GM18505 (cell line): ENCODE measurements at regions not wholly inside any gene's neighbourhood (a gene's known extent, or its start where the extent isn't known, plus 50 kb on each side); places are given as distances from the start of the nearest gene placed in this dataset.
"Not testable (repeated sequence)": the region's sequence is repeated elsewhere in the genome, so short reads cannot be mapped to it uniquely, and the experiment has no call there.

ENCODE experiments used
- ATAC-seq: cut with Tn5 transposase; IDR thresholded peaks from one replicate; pipeline ENCODE4 v1.9.1; 2021; ENCODE audit not compliant: unreplicated experiment
- POLR2A ChIP-seq: IDR thresholded peaks from 4 replicates; pipeline ENCODE4 v1.6.1; 2011; ENCODE audit warnings: borderline replicate concordance; ENCODE audit not compliant: insufficient read depth, insufficient read length; ENCODE audit errors: extremely low read depth

DNA sequence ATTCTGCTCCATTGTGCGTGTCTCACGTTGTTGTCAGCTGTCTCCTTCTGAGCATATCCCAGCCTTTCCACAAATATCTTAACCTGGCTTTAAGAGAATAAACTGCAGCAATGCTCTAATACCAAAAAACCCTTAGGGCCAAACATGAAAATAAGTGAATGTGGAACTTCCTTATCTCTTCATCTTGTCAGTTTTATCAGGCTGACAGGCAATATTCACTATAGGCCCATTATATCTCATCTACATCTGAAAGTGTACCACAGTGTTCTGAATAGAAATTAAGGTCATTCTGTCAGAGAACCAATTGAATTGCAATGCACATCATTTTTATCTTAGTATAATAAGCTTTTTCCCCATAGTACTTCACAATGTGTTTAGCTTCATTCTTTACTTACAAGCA, 933.1 kb upstream of the FBXO33 start:
- no peak for TF ChIP-seq POLR2A
- ATAC-seq, result no peak

DNA sequence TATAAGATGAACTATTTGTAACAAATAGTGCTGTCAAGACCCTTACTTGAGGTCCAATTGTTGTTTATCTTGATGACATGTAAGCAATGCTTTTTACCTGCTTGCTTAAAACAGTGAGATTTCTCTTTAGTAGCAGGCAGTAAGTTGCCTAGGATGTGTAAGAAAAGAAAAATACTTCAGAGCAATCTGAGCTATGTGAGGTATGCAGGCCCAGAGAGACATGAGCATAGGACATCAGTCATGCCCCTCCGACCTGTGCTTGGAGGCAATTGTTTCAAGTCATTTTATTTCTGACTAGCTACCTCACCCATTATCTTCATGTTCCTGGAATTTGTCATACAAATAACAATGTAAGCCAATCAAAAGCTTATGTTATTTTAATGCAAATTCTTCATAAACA, 930.6 kb upstream of the FBXO33 start:
- TF ChIP-seq POLR2A, result no peak
- no peak for ATAC-seq

DNA sequence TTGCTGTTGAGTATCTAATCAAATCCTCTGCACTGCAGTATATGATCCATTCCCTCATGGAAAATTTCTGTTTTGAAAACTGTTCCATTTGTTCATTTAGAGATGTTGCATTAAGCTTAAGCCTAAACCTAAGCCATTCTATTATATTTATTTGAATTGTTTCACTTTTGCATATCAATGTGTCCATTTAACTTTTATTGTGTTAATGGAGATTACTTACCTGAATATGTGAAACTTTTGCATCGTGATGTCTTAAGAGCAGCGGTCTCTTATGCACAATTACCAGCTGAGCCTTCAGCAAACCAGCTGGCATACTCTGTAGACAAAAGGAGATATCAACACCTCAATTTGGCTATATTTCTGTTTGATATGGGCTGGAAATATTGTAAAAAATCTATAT, 922.5 kb upstream of the FBXO33 start:
- ATAC-seq, result no peak
- TF ChIP-seq POLR2A, result no peak

DNA sequence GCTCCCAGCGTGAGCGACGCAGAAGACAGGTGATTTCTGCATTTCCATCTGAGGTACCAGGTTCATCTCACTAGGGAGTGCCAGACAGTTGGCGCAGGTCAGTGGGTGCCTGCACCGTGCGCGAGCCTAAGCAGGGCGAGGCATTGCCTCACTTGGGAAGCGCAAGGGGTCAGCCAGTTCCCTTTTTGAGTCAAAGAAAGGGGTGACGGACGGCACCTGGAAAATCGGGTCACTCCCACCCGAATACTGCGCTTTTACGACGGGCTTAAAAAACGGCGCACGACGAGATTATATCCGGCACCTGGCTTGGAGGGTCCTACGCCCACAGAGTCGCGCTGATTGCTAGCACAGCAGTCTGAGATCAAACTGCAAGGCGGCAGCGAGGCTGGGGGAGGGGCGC, 915.9 kb upstream of the FBXO33 start:
- ATAC-seq, result not testable (repeated sequence)

DNA sequence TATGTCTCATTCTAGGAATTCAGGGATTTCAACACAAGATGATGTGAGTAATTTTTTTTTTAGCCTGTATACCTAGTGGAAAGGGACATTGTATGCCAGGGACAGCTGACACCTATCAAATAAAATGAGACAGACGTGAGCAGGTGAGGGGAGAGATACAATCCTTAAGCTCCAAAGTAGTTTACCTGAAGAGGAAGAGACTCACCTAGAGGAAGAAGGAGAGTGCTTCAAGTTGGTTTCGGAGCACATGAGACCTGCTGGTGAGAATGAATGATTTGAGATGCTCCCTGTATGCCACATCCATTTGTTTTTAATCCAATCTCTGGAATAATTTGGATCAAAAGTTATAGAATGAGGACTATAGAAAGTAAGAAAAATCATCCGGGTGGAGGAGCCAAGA, 915.4 kb upstream of the FBXO33 start:
- ATAC-seq, result no peak
- no peak for TF ChIP-seq POLR2A

DNA sequence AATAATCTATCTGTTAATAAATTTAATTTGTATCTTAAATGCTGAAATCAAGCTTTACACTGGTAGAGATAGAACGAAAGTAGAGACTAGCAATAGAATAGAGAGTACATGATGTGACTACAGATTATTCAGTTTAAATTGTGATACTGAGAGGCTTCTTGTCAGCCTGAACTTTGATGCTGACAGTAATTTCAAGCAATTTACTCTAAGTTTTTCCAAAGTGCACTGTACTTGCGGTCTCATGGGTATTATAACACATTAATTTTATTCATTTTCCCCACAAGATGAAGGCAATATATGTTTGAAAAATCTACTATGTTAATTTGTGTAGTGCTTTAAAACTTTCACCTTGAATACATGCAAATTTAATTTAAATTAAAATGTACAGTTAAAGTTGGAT, 914.0 kb upstream of the FBXO33 start:
- no peak for ATAC-seq

DNA sequence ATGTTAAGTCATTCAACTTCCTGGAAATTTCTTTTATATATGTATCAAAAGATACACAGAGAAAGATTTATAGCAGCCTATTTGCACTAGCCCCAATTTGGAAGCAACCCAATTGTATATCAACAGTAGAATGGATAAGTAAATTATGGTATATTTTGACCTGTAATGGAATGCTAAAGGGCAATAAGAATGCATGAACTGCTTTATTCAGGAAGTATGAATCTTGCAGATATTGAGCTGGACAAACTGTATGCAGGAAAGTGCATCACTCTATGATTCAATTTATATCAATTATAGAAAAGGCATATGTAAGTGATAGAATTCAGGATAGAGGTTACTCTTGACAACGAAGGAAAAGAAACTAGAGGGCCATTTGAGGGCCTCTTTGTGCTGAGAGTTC, 913.1 kb upstream of the FBXO33 start:
- no peak for TF ChIP-seq POLR2A
- ATAC-seq, result no peak

More for the DNA sequence above, 914.0 kb upstream of the FBXO33 start:
- TF ChIP-seq POLR2A, result no peak

DNA sequence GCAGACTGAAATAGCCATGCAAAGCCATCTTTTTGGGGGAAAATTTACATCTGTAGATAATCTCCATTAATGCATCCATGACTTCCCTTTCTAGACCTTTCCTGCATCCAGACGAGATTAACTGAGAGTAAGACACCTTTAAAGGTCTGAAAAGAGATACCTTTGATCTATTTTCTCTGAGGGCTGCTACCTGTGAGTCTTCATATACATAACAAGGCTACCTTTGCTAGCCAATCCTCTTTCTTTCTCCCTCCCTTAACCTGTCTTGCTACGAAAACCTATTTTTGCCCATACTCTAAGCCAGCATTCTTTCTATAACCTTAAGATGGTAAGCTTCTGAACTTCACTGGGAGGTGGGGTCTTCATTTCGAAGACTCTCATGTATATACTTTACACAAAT, 908.5 kb upstream of the FBXO33 start:
- no peak for TF ChIP-seq POLR2A
- ATAC-seq, result no peak

DNA sequence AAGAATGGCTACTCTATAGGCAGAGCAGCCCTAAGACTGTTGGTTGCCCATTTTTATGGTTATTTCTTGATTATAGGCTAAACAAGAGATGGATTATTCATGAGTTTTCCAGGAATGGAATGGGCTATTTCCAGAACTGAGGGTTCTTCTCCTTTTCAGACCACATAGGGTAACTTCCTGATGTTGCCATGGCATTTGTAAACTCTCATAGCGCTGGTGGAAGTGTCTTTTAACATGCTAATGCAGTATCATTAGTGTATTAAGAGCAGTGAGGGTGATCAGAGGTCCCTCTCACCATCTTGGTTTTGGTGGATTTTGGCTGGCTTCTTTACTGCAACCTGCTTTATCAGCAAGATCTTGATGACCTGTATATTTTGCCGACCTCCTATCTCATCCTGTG, 904.6 kb upstream of the FBXO33 start:
- ATAC-seq, result no peak

DNA sequence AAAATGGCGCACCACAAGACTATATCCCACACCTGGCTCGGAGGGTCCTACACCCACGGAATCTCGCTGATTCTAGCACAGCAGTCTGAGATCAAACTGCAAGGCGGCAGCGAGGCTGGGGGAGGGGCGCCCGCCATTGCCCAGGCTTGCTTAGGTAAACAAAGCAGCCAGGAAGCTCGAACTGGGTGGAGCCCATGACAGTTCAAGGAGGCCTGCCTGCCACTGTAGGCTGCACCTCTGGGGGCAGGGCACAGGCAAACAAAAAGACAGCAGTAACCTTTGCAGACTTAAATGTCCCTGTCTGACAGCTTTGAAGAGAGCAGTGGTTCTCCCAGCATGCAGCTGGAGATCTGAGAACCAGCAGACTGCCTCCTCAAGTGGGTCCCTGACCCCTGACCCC, 894.3 kb upstream of the FBXO33 start:
- not testable (repeated sequence) for ATAC-seq

More for the DNA sequence above, 904.6 kb upstream of the FBXO33 start:
- no peak for TF ChIP-seq POLR2A

DNA sequence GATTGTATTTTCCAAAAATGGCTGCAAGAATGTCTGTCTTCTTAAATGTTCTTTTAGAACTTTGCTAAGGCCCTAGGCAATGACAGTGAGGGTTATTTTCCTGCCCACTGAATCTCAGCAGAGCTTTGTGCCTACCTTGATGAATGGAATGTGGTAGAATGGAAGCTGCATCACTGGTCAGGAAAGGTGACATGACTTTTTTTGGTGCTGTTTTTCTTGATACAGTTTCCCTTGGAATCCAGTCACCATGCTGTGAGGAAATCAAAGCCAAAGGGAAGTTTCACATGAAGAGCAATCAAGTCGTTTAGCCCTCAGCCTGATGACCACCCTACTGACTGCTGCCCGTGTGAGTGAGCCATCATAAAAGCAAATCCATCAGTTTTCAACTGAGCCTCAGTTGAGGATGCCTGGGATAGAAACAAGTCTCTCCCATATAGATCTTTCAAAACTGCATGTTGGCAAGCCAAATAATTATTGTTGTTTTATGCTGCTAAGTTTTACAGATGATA, 886.0 kb upstream of the FBXO33 start:
- ATAC-seq, result no peak
- no peak for TF ChIP-seq POLR2A

DNA sequence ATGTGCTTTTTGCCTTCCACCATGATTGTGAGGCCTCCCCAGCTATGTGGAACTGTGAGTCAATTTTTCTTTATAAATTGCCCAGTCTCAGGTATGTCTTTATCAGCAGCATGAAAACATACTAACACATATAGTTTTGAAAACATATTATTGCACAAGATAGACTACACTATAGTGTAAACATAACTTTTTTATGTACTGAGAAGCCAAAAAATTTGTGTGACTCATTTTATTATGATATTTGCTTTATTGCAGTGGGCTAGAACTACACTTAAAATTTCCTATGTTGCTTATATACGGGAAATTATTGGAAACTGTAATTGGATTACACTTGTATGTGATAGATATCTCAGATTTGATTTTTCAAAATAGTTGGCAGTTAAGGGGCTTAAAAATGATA, 885.5 kb upstream of the FBXO33 start:
- TF ChIP-seq POLR2A, result no peak
- no peak for ATAC-seq

DNA sequence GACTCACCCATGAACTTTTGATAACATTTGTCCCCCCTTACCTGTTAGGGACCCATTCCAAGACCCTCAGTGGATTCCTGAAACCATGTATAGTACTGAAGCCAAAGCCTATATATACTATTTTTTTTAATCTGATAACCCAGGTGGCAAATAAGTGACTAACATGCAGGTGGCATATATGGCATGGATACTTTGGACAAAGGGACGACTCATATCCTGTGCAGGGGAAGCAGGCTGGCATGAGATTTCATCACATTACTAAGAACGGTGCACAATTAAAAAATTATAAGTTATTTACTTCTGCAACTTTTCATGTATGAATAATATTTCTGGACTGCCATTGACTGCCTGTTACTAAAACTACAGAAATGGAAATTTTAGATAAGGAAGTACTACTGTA, 880.1 kb upstream of the FBXO33 start:
- TF ChIP-seq POLR2A, result no peak
- ATAC-seq, result no peak

DNA sequence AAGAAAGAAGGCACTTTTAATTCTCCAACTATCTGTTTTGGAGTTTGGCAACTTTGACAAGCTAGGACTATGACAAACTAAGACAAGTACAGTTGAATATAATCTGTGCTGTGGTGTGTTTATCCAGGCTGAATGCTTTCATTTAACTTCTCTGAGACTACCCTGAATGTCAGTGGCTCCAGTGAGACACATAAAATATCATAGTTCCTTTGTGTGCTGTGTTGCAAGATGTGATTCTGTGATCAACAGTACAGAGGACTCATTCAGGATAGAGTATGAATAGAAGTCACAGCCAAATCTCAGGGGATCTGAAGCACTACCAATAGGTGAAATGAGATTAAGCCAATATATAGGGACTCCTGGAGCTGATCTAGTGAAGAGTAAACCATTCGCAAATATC, 876.9 kb upstream of the FBXO33 start:
- no peak for TF ChIP-seq POLR2A

DNA sequence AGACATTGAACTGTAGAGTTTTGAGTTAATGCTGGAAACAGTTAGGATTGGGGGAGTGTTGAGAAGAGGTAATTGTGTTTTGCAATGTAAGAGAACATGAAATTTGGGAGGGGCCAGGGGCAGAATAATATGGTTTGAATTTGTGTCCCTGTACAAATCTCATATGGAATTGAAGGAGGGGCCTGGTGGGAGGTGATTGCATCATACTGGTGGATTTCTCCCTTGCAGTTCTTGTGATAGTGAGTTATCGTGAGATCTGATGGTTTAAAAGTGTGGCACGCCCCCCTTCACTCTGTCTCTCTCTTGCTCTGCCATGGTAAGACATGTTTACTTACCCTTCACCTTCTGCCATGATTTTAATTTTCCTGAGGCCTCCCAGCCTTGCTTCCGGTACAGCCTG, 876.0 kb upstream of the FBXO33 start:
- no peak for TF ChIP-seq POLR2A
- ATAC-seq, result no peak

More for the DNA sequence above, 876.9 kb upstream of the FBXO33 start:
- ATAC-seq, result no peak
